Neural cell (in vitro differentiated cells): ENCODE measurements at regions not wholly inside any gene's neighbourhood (a gene's known extent, or its start where the extent isn't known, plus 50 kb on each side); places are given as distances from the start of the nearest gene placed in this dataset.

Experiments
- H2AFZ ChIP-seq: fragments of 200-600, 300-800 bp; sonication (generic), shearing (Covaris generic); 2 replicates; pipeline ENCODE4 v1.6.0; 2014; ENCODE audit warnings: low read depth, mild to moderate bottlenecking, antibody characterized with exemption, low read length, moderate library complexity
- H3F3A ChIP-seq: fragments of 200-600 bp; shearing (Covaris generic); 2 replicates; pipeline ENCODE4 v1.6.1; 2016; ENCODE audit warnings: mild to moderate bottlenecking, moderate library complexity, mixed read lengths, antibody characterized with exemption, low read length; ENCODE audit not compliant: insufficient read depth, poor library complexity, severe bottlenecking
- H3K27ac ChIP-seq: fragments of 200-600, 300-800 bp; sonication (generic), shearing (Covaris generic); 2 replicates; pipeline ENCODE4 v1.5.1; 2014; ENCODE audit warnings: mild to moderate bottlenecking, low read length, moderate library complexity
- H3K27me3 ChIP-seq: fragments of 300-800, 200-600 bp; sonication (generic), shearing (Covaris generic); 2 replicates; pipeline ENCODE4 v1.6.0; 2014; ENCODE audit warnings: mild to moderate bottlenecking, low read depth, low read length, moderate library complexity; ENCODE audit not compliant: insufficient read depth
- H3K36me3 ChIP-seq: fragments of 300-800, 200-600 bp; sonication (generic), shearing (Covaris generic); 2 replicates; pipeline ENCODE4 v1.5.1; 2014; ENCODE audit warnings: mild to moderate bottlenecking, antibody characterized with exemption, low read length, moderate library complexity; ENCODE audit not compliant: insufficient read depth
- H3K4me2 ChIP-seq: fragments of 300-800, 200-600 bp; sonication (generic), shearing (Covaris generic); 2 replicates; pipeline ENCODE4 v1.6.0; 2014; ENCODE audit warnings: mild to moderate bottlenecking, low read length
- H3K4me3 ChIP-seq: fragments of 300-800, 200-600 bp; sonication (generic), shearing (Covaris generic); 2 replicates; pipeline ENCODE4 v1.5.1; 2014; ENCODE audit warnings: mild to moderate bottlenecking, low read length, moderate library complexity
- H3K79me2 ChIP-seq: fragments of 200-600 bp; shearing (Covaris generic); replicated peaks from 2 replicates; pipeline ENCODE4 v1.6.0; 2014; ENCODE audit warnings: mild to moderate bottlenecking, low read length, moderate library complexity; ENCODE audit not compliant: insufficient read depth
- H3K9ac ChIP-seq: fragments of 300-800, 200-600 bp; sonication (generic), shearing (Covaris generic); 2 replicates; pipeline ENCODE4 v1.6.1; 2016; ENCODE audit warnings: mild to moderate bottlenecking, low read length, mixed read lengths
- H3K9me2 ChIP-seq: fragments of 200-600 bp; shearing (Covaris generic); 2 replicates; pipeline ENCODE4 v1.6.1; 2016; ENCODE audit warnings: mild to moderate bottlenecking, low read length, mixed read lengths; ENCODE audit not compliant: insufficient read depth
- H3K9me3 ChIP-seq: fragments of 200-600, 300-800 bp; sonication (generic), shearing (Covaris generic); 2 replicates; pipeline ENCODE4 v1.6.1; 2016; ENCODE audit warnings: mild to moderate bottlenecking, mixed run types, low read length, moderate library complexity, mixed read lengths
- H4K20me1 ChIP-seq: fragments of 200-600 bp; shearing (Covaris generic); 2 replicates; pipeline ENCODE4 v1.6.1; 2016; ENCODE audit warnings: mild to moderate bottlenecking, mixed run types; ENCODE audit not compliant: insufficient read depth
- EP300 ChIP-seq: fragments of 450-650 bp; conservative IDR thresholded peaks from 2 replicates; pipeline ENCODE4 v1.6.1; 2014; ENCODE audit warnings: antibody characterized with exemption, mild to moderate bottlenecking, moderate library complexity; ENCODE audit not compliant: poor library complexity, severe bottlenecking
- EZH2 ChIP-seq: fragments of 200-600, 300-800 bp; shearing (Covaris generic), sonication (generic); IDR thresholded peaks from 2 replicates; pipeline ENCODE4 v1.6.1; 2014; ENCODE audit warnings: antibody characterized with exemption, low read length, borderline replicate concordance, mild to moderate bottlenecking; ENCODE audit not compliant: insufficient read depth, poor library complexity, severe bottlenecking
- MXI1 ChIP-seq: fragments of 450-650 bp; conservative IDR thresholded peaks from 2 replicates; pipeline ENCODE4 v1.6.1; 2014; ENCODE audit warnings: antibody characterized with exemption, mild to moderate bottlenecking; ENCODE audit not compliant: poor library complexity, severe bottlenecking
- POLR2AphosphoS5 ChIP-seq: IDR thresholded peaks from 2 replicates; pipeline ENCODE4 v1.6.1; 2012
- RAD21 ChIP-seq: fragments of 450-650 bp; conservative IDR thresholded peaks from 2 replicates; pipeline ENCODE4 v1.6.1; 2014; ENCODE audit warnings: antibody characterized with exemption, mild to moderate bottlenecking, moderate library complexity
- SMC3 ChIP-seq: fragments of 450-650 bp; conservative IDR thresholded peaks from 2 replicates; pipeline ENCODE4 v1.6.1; 2014; ENCODE audit warnings: antibody characterized with exemption, mild to moderate bottlenecking, moderate library complexity; ENCODE audit not compliant: poor library complexity
- TAF1 ChIP-seq: IDR thresholded peaks from 2 replicates; pipeline ENCODE4 v1.6.1; 2012; ENCODE audit warnings: low read depth
- TF ChIP-seq, protein P1 (sequence below): fragments of 450-650 bp; IDR thresholded peaks from 2 replicates; pipeline ENCODE4 v1.5.1; 2014; ENCODE audit warnings: antibody characterized with exemption, mild to moderate bottlenecking, moderate library complexity; ENCODE audit not compliant: poor library complexity, severe bottlenecking
- TF ChIP-seq, protein P2 (sequence below): IDR thresholded peaks from 2 replicates; pipeline ENCODE4 v1.6.1; 2012; ENCODE audit warnings: borderline replicate concordance

- H2AFZ ChIP-seq = no peak overlapping the region
- H3K36me3 ChIP-seq = no peaks in the 10 kb centered on the region
- H3K9me3 ChIP-seq = no peaks in the 10 kb centered on the region
- H3K4me2 ChIP-seq = no peak overlapping the region
- no peaks in the 10 kb centered on the region for H3K27me3 ChIP-seq
- H3K79me2 ChIP-seq = no peaks in the 10 kb centered on the region
- H3K9me2 ChIP-seq = no peaks in the 10 kb centered on the region
- H4K20me1 ChIP-seq = no peaks in the 10 kb centered on the region
- H3K27ac ChIP-seq = no peak overlapping the region
- TF ChIP-seq EZH2 (no peak), MXI1 (no peak)
- no peak overlapping the region for H3K4me3 ChIP-seq
- no peak overlapping the region for H3K9ac ChIP-seq
- H3F3A ChIP-seq = no peaks in the 10 kb centered on the region
Measured at GRCh38 chr11:98828986-98829708, 191.6 kb upstream of the CNTN5 start.

GRCh38 chr11:98829971-98830370 is 190.8 kb upstream of the CNTN5 start:
- Histone ChIP-seq H4K20me1 (no peaks in the 10 kb centered on the region), H3K9me3 (no peaks in the 10 kb centered on the region), H3K4me2 (no peak overlapping the region), H3K4me3 (no peak overlapping the region), H3K9ac (no peak overlapping the region), H3F3A (no peaks in the 10 kb centered on the region), H3K27me3 (no peaks in the 10 kb centered on the region), H3K79me2 (no peaks in the 10 kb centered on the region), H3K36me3 (no peaks in the 10 kb centered on the region), H2AFZ (no peak overlapping the region), H3K9me2 (no peaks in the 10 kb centered on the region), H3K27ac (no peak overlapping the region)
- no peak for TF ChIP-seq MXI1
- TF ChIP-seq, protein P1, sequence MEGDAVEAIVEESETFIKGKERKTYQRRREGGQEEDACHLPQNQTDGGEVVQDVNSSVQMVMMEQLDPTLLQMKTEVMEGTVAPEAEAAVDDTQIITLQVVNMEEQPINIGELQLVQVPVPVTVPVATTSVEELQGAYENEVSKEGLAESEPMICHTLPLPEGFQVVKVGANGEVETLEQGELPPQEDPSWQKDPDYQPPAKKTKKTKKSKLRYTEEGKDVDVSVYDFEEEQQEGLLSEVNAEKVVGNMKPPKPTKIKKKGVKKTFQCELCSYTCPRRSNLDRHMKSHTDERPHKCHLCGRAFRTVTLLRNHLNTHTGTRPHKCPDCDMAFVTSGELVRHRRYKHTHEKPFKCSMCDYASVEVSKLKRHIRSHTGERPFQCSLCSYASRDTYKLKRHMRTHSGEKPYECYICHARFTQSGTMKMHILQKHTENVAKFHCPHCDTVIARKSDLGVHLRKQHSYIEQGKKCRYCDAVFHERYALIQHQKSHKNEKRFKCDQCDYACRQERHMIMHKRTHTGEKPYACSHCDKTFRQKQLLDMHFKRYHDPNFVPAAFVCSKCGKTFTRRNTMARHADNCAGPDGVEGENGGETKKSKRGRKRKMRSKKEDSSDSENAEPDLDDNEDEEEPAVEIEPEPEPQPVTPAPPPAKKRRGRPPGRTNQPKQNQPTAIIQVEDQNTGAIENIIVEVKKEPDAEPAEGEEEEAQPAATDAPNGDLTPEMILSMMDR = no peak

DNA sequence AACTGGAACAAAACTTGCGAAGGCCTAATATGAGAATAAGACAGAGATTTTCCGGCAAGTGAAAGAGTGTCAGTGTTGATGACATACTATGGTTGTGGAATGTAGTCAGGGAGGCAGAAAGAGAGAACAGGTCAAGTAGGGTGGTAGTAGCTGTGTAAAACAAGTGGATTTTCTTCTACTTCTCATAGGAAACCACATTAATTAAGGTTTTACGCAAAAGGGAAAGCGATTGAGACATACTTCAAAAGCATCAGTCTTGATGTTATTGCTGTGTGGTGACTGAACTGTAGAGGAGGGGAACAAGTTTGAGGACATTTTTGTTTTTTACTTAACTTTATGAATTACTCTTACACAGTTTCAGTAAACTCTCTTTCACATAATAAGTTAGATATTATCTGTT is 186.0 kb upstream of the CNTN5 start:
- H3K9ac ChIP-seq = no peak overlapping the region

More for the DNA sequence above, 186.0 kb upstream of the CNTN5 start:
- TF ChIP-seq POLR2AphosphoS5 (no peak), RAD21 (no peak), TAF1 (no peak), EZH2 (no peak), MXI1 (no peak), EP300 (no peak), SMC3 (no peak)
- TF ChIP-seq, protein P2, sequence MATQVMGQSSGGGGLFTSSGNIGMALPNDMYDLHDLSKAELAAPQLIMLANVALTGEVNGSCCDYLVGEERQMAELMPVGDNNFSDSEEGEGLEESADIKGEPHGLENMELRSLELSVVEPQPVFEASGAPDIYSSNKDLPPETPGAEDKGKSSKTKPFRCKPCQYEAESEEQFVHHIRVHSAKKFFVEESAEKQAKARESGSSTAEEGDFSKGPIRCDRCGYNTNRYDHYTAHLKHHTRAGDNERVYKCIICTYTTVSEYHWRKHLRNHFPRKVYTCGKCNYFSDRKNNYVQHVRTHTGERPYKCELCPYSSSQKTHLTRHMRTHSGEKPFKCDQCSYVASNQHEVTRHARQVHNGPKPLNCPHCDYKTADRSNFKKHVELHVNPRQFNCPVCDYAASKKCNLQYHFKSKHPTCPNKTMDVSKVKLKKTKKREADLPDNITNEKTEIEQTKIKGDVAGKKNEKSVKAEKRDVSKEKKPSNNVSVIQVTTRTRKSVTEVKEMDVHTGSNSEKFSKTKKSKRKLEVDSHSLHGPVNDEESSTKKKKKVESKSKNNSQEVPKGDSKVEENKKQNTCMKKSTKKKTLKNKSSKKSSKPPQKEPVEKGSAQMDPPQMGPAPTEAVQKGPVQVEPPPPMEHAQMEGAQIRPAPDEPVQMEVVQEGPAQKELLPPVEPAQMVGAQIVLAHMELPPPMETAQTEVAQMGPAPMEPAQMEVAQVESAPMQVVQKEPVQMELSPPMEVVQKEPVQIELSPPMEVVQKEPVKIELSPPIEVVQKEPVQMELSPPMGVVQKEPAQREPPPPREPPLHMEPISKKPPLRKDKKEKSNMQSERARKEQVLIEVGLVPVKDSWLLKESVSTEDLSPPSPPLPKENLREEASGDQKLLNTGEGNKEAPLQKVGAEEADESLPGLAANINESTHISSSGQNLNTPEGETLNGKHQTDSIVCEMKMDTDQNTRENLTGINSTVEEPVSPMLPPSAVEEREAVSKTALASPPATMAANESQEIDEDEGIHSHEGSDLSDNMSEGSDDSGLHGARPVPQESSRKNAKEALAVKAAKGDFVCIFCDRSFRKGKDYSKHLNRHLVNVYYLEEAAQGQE = no peak
- TF ChIP-seq, protein P1 = no peak
- Histone ChIP-seq H2AFZ (no peak overlapping the region), H3K9me3 (no peaks in the 10 kb centered on the region), H3F3A (no peaks in the 10 kb centered on the region), H4K20me1 (no peaks in the 10 kb centered on the region), H3K4me2 (no peak overlapping the region), H3K9me2 (no peaks in the 10 kb centered on the region), H3K27ac (no peak overlapping the region), H3K4me3 (no peak overlapping the region), H3K27me3 (no peaks in the 10 kb centered on the region), H3K79me2 (no peaks in the 10 kb centered on the region), H3K36me3 (no peaks in the 10 kb centered on the region)
